IPS-18c (cell line): ENCODE measurements at regions not wholly inside any gene's neighbourhood (a gene's known extent, or its start where the extent isn't known, plus 50 kb on each side); places are given as distances from the start of the nearest gene placed in this dataset.
"Not testable (repeated sequence)": the region's sequence is repeated elsewhere in the genome, so short reads cannot be mapped to it uniquely, and the experiment has no call there.

Experiments
- H3K4me3 ChIP-seq: 2 replicates; pipeline ENCODE4 v1.7.0; 2013; ENCODE audit warnings: low read depth, mild to moderate bottlenecking, low read length, moderate library complexity; ENCODE audit not compliant: insufficient read depth
- H3K9me3 ChIP-seq: one replicate; pipeline ENCODE4 v1.6.1; 2013; ENCODE audit warnings: mild to moderate bottlenecking, low read length, moderate library complexity; ENCODE audit not compliant: control insufficient read depth, insufficient read depth

DNA sequence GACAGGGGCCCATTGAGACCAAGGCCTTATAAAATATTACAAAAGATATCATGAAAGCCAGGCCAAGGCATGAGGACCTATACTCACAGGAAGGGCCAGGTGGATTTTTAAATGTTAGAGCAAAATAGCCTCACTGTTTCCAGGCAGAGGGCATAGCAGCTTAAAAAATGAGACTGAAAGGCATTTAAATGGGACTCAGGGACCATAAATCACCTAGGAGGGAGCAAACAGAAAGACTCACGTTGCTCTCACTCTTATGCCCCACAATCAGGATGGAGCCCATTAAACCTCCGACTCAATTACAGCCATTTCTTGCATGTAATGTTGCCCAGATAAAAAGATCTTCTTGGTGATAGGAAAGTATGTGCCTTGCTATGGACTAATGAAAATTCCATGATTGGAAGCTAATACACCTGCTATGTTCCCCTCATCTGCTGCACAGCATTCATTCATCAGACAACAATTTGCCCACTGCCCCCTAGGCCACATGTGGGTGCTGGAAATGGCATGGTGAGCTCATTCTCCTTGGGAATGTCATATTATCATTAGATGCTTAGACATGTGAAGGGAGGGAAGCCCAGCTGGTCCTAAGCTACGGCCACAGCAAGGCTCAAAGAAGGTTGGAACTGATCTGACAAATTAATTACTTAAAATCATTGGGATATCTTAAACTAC lies 128.6 kb upstream of the GRIA1 start:
- H3K9me3 ChIP-seq: no peaks in the 10 kb centered on the region
- no peak overlapping the region for H3K4me3 ChIP-seq

DNA sequence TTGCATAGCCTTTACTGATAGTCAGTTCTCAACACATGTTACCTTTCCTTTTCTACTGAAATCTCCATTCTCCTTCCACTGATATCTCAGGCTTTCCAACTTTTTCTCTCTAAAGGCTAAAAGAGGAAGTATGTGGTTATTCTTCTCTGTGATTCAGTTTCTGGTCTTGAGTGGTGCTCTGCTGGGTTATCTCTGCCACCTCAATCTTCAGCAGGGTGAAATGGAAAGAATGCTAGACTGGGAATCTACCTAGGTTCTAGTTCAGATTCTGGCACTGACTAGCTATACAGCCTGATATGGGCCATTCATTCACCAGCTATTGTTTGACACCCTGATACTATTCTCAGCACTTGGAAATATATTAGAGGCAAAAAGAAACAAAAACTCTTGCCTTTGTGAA lies 124.9 kb upstream of the GRIA1 start:
- peaks cover 2% of the 10 kb centered on the region for H3K9me3 ChIP-seq
- H3K4me3 ChIP-seq: no peak overlapping the region

DNA sequence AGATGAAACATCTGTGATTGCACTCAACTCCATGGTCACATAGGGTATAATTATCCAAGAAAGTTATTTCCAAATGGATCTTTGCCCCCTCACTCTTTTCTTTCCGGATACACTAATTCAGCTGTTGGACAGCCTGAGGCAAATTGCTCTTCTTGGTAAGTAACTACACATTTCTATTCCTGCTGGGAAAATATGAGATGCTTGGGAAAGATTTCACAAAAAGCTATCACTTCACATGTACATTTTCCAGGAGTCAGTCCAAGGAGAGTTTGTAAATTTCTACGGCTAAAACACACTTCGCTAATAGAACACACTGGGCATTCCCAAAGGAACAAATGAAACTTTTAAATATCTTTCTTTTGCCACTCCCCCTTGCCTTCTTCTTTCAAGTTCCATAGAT lies 123.0 kb upstream of the GRIA1 start:
- Histone ChIP-seq H3K9me3 (peaks cover 2% of the 10 kb centered on the region), H3K4me3 (no peak overlapping the region)

DNA sequence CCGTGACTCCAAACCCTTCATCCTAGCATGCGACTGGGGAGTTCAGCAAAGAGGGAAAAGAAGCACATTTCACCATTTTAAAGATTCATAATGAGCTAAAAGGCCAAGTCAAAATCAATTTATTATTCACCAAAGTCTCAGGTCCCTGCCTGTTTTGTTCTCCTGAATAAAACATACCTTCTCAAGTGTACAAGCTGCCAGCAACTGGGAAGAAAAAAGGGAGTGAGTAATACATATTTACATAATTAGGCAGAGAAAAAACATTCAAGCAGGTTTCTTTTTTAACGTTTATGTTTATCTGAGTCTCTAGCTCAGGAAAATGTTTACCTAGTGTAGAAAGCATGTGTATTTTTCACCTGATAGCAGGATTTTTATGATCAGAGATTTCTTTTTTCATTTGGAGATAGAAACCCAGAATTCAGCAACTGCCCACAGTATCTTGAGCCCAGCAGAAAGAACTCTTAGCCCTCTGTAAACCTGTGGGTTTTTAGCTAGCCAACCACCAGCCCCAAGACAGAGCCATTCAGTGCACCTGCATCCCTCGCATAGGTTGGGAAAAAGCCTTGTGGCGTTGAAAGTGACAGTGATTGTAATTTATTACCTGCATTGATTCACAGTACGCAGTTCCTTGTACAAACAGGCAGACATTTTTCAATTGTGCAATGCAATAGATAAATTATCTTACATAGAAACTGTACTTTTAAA lies 117.9 kb upstream of the GRIA1 start:
- no peak overlapping the region for H3K4me3 ChIP-seq
- H3K9me3 ChIP-seq: peaks cover 2% of the 10 kb centered on the region

DNA sequence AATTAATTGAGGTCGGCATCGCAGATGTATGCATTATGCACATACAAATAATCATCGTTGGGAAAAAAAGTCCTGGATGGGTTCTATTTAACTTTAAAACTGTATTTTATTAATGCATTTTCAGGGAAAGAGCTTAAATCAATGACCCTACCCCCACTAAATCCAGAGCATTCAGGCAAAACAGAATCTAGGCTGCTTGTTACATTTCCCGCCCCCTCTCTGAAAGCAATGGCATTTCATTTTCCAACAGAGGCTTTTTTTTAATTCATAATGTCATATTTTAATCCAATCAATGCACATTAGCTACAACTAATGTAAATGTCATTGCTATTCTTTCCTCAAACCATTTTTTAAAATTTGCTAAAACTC lies 117.4 kb upstream of the GRIA1 start:
- H3K9me3 ChIP-seq: peaks cover 2% of the 10 kb centered on the region
- no peak overlapping the region for H3K4me3 ChIP-seq

DNA sequence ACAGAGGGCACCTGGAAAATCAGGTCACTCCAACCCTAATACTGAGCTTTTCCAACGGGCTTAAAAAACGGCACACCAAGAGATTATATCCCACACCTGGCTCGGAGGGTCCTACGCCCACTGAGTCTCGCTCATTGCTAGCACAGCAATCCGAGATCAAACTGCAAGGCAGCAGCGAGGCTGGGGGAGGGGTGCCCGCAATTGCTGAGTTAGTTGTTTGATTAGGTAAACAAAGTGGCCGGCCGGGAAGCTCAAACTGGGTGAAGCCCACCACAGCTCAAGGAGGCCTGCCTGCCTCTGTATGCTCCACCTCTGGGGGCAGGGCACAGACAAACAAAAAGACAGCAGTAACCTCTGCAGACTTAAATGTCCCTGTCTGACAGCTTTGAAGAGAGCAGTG lies 108.8 kb upstream of the GRIA1 start:
- not testable (repeated sequence) for H3K4me3 ChIP-seq, H3K9me3 ChIP-seq

DNA sequence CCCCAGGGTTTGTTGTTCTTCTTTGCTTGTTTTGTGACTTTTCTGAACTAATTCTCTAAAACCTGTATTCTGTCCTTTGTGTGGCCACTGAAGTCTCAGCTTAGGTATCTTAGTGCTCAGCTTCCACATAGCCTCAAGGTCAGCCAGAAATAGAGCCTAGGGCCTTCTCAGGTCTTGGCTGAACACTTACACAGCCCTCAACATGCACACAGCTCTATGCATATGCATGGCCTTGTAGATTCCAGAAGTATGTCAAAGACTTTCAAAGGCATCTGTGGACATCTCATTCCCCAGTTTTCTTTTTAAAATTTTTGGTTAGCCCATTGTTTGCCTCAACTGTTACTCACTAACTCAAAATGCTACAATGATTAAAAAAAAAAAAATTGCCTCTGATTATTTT lies 99.9 kb upstream of the GRIA1 start:
- Histone ChIP-seq H3K9me3 (peaks cover 3% of the 10 kb centered on the region), H3K4me3 (no peak overlapping the region)

DNA sequence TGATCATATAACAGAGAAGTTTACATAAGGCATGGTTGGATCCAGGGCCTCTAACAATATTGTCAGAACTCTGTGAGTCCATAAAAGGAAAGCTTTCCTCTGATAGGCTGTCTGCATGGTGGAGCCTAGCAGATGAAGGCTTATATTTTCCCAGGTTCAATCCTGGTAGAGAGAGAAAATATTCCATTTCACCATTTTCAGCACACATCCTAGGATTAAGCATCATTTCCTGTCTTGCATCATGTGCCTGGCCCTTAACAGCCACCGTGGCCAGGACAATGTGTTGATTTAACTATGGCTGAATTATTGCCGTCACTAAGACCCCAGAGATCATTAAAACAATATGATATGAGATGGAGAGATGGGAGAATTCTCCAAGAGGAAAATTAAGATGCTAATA lies 90.9 kb upstream of the GRIA1 start:
- no peaks in the 10 kb centered on the region for H3K9me3 ChIP-seq
- H3K4me3 ChIP-seq: no peak overlapping the region

DNA sequence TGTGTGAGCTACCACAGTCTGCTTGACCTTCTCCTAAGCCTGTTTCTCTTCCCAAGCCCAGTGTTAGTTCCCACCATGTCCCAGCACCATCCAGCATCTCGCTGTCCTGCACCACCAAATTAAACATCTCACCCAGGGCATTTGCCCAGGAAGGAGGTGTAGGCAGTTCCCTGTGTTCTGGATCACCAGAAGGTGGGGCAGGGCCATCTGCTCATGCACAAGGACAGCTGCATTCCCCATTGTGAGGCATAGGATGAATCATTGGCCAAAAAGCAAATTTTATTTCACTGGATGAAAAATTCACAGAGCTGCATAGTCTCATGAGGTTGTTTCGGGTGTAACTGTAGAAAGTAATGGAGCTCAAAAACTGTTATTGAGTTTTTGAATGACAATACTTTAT lies 89.5 kb upstream of the GRIA1 start:
- H3K9me3 ChIP-seq: no peaks in the 10 kb centered on the region
- H3K4me3 ChIP-seq: no peak overlapping the region

DNA sequence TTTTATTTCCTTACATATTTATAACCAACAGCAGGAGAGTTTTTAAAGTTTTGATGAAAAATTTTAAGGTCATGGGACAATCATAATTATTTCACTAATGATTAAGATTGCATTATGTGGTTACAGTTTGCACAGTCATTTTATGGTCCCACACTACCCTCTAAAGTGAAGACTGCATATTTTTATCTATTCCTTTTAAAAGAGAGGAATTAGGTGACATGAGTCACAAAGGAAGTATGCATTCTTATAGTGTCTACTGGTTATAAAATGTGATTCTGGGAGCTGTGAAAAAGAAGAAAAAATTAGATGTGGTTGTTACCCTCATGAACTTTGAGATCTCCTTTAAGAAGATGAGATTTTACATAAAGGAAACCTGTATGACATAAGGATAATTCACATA lies 87.9 kb upstream of the GRIA1 start:
- no peak overlapping the region for H3K4me3 ChIP-seq
- H3K9me3 ChIP-seq: no peaks in the 10 kb centered on the region

DNA sequence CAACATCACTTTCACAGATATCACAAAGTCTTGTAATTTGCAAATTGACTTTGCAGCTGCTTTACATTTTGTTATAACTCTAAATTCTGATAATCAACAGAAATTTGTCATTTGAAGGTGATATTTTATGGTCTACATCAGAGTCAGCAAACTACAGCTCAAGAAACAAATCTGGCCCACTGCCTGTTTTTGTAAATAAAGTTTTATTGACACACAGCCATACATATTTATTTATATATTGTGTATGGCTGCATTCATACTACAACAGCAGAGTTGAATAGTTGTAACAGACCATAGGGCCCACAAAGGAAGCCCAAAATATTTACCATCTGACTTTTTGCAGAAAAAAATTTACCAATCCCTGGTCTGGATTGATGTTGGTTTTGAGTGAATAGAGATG lies 87.0 kb upstream of the GRIA1 start:
- no peak overlapping the region for H3K4me3 ChIP-seq
- no peaks in the 10 kb centered on the region for H3K9me3 ChIP-seq

DNA sequence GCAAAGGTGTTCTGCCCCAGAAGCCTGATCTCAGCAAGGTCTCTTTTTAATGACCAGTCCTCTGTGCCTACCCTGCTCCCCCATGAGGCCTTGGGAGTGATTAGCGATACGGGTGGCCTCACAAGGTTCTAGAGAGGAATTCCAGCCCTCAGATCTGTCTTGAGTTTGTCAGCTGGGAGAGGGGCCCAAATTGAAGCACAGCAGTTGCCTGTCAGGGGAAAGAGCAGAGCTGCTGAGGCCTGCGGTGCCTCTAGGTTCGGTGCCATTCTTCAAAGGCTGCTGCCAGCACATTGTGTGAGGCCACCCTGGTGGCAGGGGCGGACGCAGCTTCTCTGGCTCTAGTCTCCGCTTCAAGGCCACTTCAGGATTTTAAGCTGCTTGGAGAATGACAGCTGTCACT lies 85.7 kb upstream of the GRIA1 start:
- no peak overlapping the region for H3K4me3 ChIP-seq
- H3K9me3 ChIP-seq: no peaks in the 10 kb centered on the region

DNA sequence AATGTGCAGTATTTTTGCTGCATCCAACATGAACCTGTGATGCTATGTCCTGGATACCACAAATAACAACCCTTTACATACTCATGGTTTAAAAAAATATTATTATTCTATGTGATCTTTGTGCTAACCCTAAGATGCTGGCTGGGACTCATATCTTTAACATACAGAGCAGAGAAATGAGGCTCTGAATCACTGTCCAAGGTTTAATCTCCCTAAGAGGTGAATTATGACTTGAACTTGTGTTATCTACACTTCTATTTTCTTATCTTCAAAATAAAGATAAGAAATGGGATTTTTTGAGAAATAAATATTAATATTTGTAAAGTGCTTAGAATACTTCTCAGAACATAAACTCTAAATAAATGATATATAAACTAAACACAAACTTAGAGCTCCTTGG lies 68.8 kb upstream of the GRIA1 start:
- no peaks in the 10 kb centered on the region for H3K9me3 ChIP-seq
- H3K4me3 ChIP-seq: no peak overlapping the region

DNA sequence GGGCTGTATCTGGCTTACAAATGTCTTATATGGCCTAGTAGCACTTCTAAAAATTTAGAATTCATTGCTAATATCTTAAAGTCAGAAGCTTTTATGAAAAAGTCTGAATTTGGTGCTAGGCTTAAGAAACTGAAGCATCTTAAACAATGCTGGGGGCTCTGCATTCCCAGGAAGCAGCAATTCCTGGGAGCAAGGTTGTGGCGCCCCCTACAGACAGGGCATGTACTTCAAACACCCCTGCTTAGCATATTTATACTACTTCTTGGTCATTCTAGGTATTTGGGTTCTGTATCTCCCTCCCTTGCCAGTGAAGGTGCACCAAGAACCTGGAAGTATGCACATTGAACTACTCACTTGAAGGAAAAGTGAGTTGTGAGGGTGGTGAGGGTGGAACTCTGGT lies 64.6 kb upstream of the GRIA1 start:
- Histone ChIP-seq H3K4me3 (no peak overlapping the region), H3K9me3 (no peaks in the 10 kb centered on the region)

DNA sequence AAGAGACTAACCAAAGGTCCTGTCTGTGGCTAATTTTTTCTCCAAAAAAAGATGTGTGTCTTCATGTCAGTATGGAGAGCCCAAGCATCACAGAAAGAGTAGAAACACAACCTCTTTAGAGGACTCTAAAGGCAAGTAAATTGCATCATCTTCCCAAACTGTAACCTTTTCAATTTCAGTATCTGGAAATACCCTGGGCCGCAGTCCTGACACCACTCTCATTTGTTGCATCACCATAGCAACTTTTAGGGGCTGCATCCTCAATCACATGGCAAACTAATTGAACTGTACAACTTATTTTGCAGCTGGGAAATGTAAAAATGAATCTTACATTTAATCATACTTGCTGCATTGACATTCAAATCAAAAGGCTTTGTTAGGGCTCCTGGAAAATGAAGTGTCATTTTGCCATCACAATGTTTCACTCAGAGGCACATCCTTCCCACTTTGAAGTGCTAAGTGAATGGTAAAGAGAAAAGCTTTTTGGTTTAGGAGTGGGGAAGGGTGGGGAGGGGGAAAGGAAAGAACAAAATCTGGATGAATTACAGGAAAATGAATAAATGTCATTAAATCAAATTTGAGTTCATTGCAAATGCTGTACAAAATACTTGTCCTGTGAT lies 60.6 kb upstream of the GRIA1 start:
- no peaks in the 10 kb centered on the region for H3K9me3 ChIP-seq
- H3K4me3 ChIP-seq: no peak overlapping the region

DNA sequence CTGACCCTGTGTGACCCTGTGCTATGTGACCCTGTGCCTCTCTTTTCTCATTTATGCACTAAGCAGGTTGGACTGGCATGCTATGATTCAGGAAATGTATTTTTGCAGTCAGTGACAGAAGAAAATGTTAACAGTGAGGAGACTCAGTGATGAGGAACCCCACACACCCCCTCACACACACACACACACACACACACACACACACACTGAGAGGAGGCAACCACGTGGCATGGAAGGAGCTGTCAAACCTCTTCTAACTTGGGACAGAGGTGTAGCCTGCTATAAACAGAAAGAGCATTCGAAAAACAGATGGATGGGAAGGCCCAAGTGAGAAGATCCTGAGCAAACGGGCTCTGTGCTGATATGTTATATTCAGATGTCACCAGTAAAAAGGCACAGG lies 57.9 kb upstream of the GRIA1 start:
- Histone ChIP-seq H3K4me3 (no peak overlapping the region), H3K9me3 (no peaks in the 10 kb centered on the region)

DNA sequence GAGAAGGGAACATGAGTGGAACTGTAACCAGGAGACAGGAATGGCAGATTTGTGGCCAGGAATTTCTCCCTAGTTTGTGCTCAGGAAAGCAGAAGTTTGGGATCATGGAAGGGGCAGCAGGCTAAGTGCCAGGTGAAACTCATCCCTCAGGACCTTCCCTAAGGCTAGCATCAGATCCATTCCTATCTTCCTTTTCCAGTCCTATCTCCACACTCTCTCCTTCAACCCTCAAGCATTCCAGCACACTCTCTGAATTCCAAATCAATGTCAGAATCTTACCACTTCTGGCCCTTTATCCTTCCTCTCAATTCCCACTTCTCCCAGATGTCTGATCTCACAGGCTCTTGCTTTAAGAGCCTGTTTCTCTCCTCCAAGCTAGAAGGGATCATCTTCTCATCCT lies 53.2 kb upstream of the GRIA1 start:
- H3K4me3 ChIP-seq: no peak overlapping the region
- no peaks in the 10 kb centered on the region for H3K9me3 ChIP-seq

DNA sequence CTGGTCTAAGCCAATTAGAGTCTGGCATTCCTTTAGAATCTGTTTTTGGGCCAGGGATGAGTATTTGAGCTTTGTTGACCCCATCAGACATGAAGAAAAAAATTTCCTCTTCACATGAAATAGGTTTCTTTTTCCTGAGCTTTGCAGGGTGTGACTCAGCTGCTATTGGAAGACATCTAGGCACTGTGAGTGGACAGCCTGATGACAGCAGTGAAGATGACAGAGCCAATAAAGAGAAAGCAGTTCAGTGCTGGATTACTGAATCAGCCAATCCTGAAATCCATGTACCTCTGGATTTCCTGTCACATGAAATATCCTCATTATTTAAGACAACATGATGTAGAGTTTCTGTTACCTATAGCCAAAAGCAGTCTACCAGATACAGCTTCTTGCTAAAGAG lies 51.3 kb upstream of the GRIA1 start:
- no peaks in the 10 kb centered on the region for H3K9me3 ChIP-seq

More for the DNA sequence above, 51.3 kb upstream of the GRIA1 start:
- H3K4me3 ChIP-seq: no peak overlapping the region
